Ascending aorta (tissue), 2 donors: ENCODE measurements at regions not wholly inside any gene's neighbourhood (a gene's known extent, or its start where the extent isn't known, plus 50 kb on each side); places are given as distances from the start of the nearest gene placed in this dataset.

Experiments
- DNase-seq, 2 donors: peaks; one replicate each; pipeline ENCODE4 v3.0.0-alpha.2; 2019; ENCODE audit warnings: low spot score in 2 of 2
- H3K27ac ChIP-seq, 2 donors: fragments of 200-600 bp; sonication (generic); one replicate each; pipeline ENCODE4 v1.5.1; 2016 to 2017; ENCODE audit warnings: mild to moderate bottlenecking in 1 of 2
- H3K27me3 ChIP-seq: fragments of 200-600 bp; sonication (generic); one replicate; pipeline ENCODE4 v1.5.1; 2017
- H3K36me3 ChIP-seq, 2 donors: fragments of 200-600 bp; sonication (generic); one replicate each; pipeline ENCODE4 v1.5.1; 2016
- H3K4me1 ChIP-seq, 2 donors: fragments of 200-600 bp; sonication (generic); one replicate each; pipeline ENCODE4 v1.5.1; 2016 to 2017; ENCODE audit warnings: mild to moderate bottlenecking in 1 of 2
- H3K4me3 ChIP-seq, 2 donors: fragments of 200-600 bp; sonication (generic); one replicate each; pipeline ENCODE4 v1.5.1; 2016 to 2017; ENCODE audit warnings: mild to moderate bottlenecking in 1 of 2
- H3K9me3 ChIP-seq, 2 donors: fragments of 200-600 bp; sonication (generic); one replicate each; pipeline ENCODE4 v1.5.1; 2016
- CTCF ChIP-seq, 3 experiments: fragments of 200-600 bp in 2 of 3; fragments of 450-650 bp in 1 of 3; sonication (generic) in 2 of 3; IDR thresholded peaks; one replicate each; pipeline ENCODE4 v1.5.1; 2016 to 2019; ENCODE audit warnings: antibody characterized with exemption in 3 of 3, mild to moderate bottlenecking in 1 of 3, moderate library complexity in 1 of 3
- intact Hi-C: fragments of 100-400 bp; cut with DNase I; formaldehyde crosslinking; loops from one replicate; pipeline ENCODE4 v1.15.1; 2023

- peaks cover 7% of the 10 kb centered on the region for H3K27me3 ChIP-seq
- H3K4me3 ChIP-seq = no peak overlapping the region
- intact Hi-C loops = no loop called here
- no peak overlapping the region for H3K27ac ChIP-seq
- no peaks in the 10 kb centered on the region for H3K36me3 ChIP-seq
- DNase-seq = no peak
- no peaks in the 10 kb centered on the region for H3K9me3 ChIP-seq
- TF ChIP-seq CTCF (IDR thresholded peaks at IDR 0.05) = no peak
- H3K4me1 ChIP-seq = no peaks in the 10 kb centered on the region
Observed at GRCh38 chr7:25900245-25900644, 251.8 kb upstream of the NFE2L3 start.

- no peak for DNase-seq
- Histone ChIP-seq H3K4me3 (no peak overlapping the region), H3K36me3 (no peaks in the 10 kb centered on the region), H3K27me3 (peaks cover 2% of the 10 kb centered on the region), H3K9me3 (no peaks in the 10 kb centered on the region), H3K4me1 (no peaks in the 10 kb centered on the region), H3K27ac (no peak overlapping the region)
- TF ChIP-seq CTCF (IDR thresholded peaks at IDR 0.05) = no peak
- intact Hi-C loops = no loop called here
Observed at GRCh38 chr7:25900877-25901276, 251.1 kb upstream of the NFE2L3 start.

GRCh38 chr7:25901658-25902057 is 250.3 kb upstream of the NFE2L3 start:
- H3K9me3 ChIP-seq = no peaks in the 10 kb centered on the region
- intact Hi-C loops = no loop called here
- no peak overlapping the region for H3K27ac ChIP-seq
- no peaks in the 10 kb centered on the region for H3K36me3 ChIP-seq
- no peak for DNase-seq
- H3K4me3 ChIP-seq = no peak overlapping the region
- H3K4me1 ChIP-seq = no peaks in the 10 kb centered on the region
- H3K27me3 ChIP-seq = no peaks in the 10 kb centered on the region
- no peak for TF ChIP-seq CTCF (IDR thresholded peaks at IDR 0.05)

GRCh38 chr7:25906003-25906402 is 246.0 kb upstream of the NFE2L3 start:
- TF ChIP-seq CTCF (IDR thresholded peaks at IDR 0.05) = no peak
- Histone ChIP-seq H3K9me3 (no peaks in the 10 kb centered on the region), H3K27me3 (no peaks in the 10 kb centered on the region), H3K27ac (no peak overlapping the region), H3K4me1 (no peaks in the 10 kb centered on the region), H3K36me3 (no peaks in the 10 kb centered on the region), H3K4me3 (no peak overlapping the region)
- DNase-seq = no peak
- intact Hi-C loops = no loop called here

GRCh38 chr7:25906760-25907159 is 245.2 kb upstream of the NFE2L3 start:
- H3K36me3 ChIP-seq = no peaks in the 10 kb centered on the region
- intact Hi-C loops = no loop called here
- no peaks in the 10 kb centered on the region for H3K27me3 ChIP-seq
- H3K9me3 ChIP-seq = no peaks in the 10 kb centered on the region
- H3K27ac ChIP-seq = no peak overlapping the region
- H3K4me3 ChIP-seq = no peak overlapping the region
- TF ChIP-seq CTCF (IDR thresholded peaks at IDR 0.05) = no peak
- H3K4me1 ChIP-seq = no peaks in the 10 kb centered on the region
- no peak for DNase-seq

- no peaks in the 10 kb centered on the region for H3K36me3 ChIP-seq
- no peak overlapping the region for H3K27ac ChIP-seq
- H3K4me3 ChIP-seq = no peak overlapping the region
- H3K27me3 ChIP-seq = no peaks in the 10 kb centered on the region
- no peaks in the 10 kb centered on the region for H3K9me3 ChIP-seq
- DNase-seq = no peak
- H3K4me1 ChIP-seq = no peaks in the 10 kb centered on the region
- no peak for TF ChIP-seq CTCF (IDR thresholded peaks at IDR 0.05)
- intact Hi-C loops = no loop called here
Observed at GRCh38 chr7:25907214-25907613, 244.8 kb upstream of the NFE2L3 start.
